ENCODE measurements at regions not wholly inside any gene's neighbourhood (a gene's known extent, or its start where the extent isn't known, plus 50 kb on each side); places are given as distances from the start of the nearest gene placed in this dataset.
"Not testable (repeated sequence)": the region's sequence is repeated elsewhere in the genome, so short reads cannot be mapped to it uniquely, and the experiment has no call there.

- DNase-seq (ENCODE audit: low read depth) = no peak
Observed at GRCh38 chr4:14111730-14112181, 484.2 kb upstream of the BOD1L1 start.

GRCh38 chr4:14115106-14115505 is 487.6 kb upstream of the BOD1L1 start:
- no peak for DNase-seq (ENCODE audit: low read depth)

GRCh38 chr4:14117575-14118238 is 490.2 kb upstream of the BOD1L1 start:
- DNase-seq (ENCODE audit: low read depth) = no peak

- no peak for DNase-seq (ENCODE audit: low read depth)
Observed at GRCh38 chr4:14124816-14125215, 497.3 kb upstream of the BOD1L1 start.

- no peak for DNase-seq (ENCODE audit: low read depth)
Observed at GRCh38 chr4:14125375-14126129, 498.0 kb upstream of the BOD1L1 start.

GRCh38 chr4:14130551-14130950 is 503.0 kb upstream of the BOD1L1 start:
- DNase-seq (ENCODE audit: low read depth) = no peak

GRCh38 chr4:14131335-14131734 is 503.8 kb upstream of the BOD1L1 start:
- no peak for DNase-seq (ENCODE audit: low read depth)

GRCh38 chr4:14132301-14132700 is 504.8 kb upstream of the BOD1L1 start:
- no peak for DNase-seq (ENCODE audit: low read depth)

GRCh38 chr4:14138106-14138505 is 510.6 kb upstream of the BOD1L1 start:
- no peak for DNase-seq (ENCODE audit: low read depth)

GRCh38 chr4:14143892-14144291 is 516.4 kb upstream of the BOD1L1 start:
- DNase-seq (ENCODE audit: low read depth) = no peak

GRCh38 chr4:14149176-14150053 is 521.9 kb upstream of the BOD1L1 start:
- no peak for DNase-seq (ENCODE audit: low read depth)

- no peak for DNase-seq (ENCODE audit: low read depth)
Observed at GRCh38 chr4:14151101-14151500, 523.6 kb upstream of the BOD1L1 start.

GRCh38 chr4:14152834-14153519 is 525.5 kb upstream of the BOD1L1 start:
- no peak for DNase-seq (ENCODE audit: low read depth)

GRCh38 chr4:14155803-14156202 is 528.3 kb upstream of the BOD1L1 start:
- no peak for DNase-seq (ENCODE audit: low read depth)

GRCh38 chr4:14157262-14157661 is 529.7 kb upstream of the BOD1L1 start:
- DNase-seq (ENCODE audit: low read depth) = no peak

GRCh38 chr4:14165222-14165920 is 537.8 kb upstream of the BOD1L1 start:
- no peak for DNase-seq (ENCODE audit: low read depth)

- DNase-seq (ENCODE audit: low read depth) = no peak
Observed at GRCh38 chr4:14167876-14168510, 540.5 kb upstream of the BOD1L1 start.

- DNase-seq (ENCODE audit: low read depth) = no peak
Observed at GRCh38 chr4:14168919-14169318, 541.4 kb upstream of the BOD1L1 start.

- no peak for DNase-seq (ENCODE audit: low read depth)
Observed at GRCh38 chr4:14169460-14169859, 541.9 kb upstream of the BOD1L1 start.

- not testable (repeated sequence) for DNase-seq (ENCODE audit: low read depth)
Observed at GRCh38 chr4:14169940-14170339, 542.4 kb upstream of the BOD1L1 start.

GRCh38 chr4:14176613-14177012 is 549.1 kb upstream of the BOD1L1 start:
- no peak for DNase-seq (ENCODE audit: low read depth)
